Inflammatory macrophage treated with lipopolysaccharide for 1 hour (primary cell): ENCODE measurements at regions not wholly inside any gene's neighbourhood (a gene's known extent, or its start where the extent isn't known, plus 50 kb on each side); places are given as distances from the start of the nearest gene placed in this dataset.
"Not testable (repeated sequence)": the region's sequence is repeated elsewhere in the genome, so short reads cannot be mapped to it uniquely, and the experiment has no call there.

Experiments used
- DNase-seq, 2 donors: peaks; one replicate each; pipeline ENCODE4 v3.0.0-alpha.2; 2020 to 2022

- peak; percentile 35 for DNase-seq
These were observed 212.3 kb upstream of the FGF13 start for GRCh38 chrX:138923805-138924204.

- DNase-seq = no peak
These were observed 209.5 kb upstream of the FGF13 start for GRCh38 chrX:138921031-138921430.

- DNase-seq = no peak
These were observed 206.3 kb upstream of the FGF13 start for GRCh38 chrX:138917781-138918180.

DNA sequence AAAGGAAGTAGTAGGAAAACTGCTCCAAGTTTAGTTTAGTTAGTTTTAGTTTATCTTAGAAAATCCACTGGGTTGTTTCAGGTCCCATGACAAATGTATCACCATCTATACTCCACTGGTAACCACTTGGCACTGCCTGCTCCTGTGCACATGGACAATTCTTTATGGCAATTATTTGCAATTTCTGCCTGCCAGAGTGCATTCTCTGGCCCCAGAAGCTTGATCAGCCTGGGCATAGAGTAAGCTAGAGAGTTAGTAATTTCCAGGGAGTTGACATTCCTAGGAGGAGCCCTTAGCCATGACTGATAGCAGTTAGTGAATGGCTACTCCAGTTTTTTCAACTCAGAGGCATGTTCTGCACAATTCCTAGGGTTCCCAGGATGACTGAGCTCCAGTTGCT is 203.2 kb upstream of the FGF13 start:
- DNase-seq = no peak

- no peak for DNase-seq
These were observed 197.1 kb upstream of the FGF13 start for GRCh38 chrX:138908577-138908976.

GRCh38 chrX:138897621-138898492 is 186.3 kb upstream of the FGF13 start:
- DNase-seq = no peak

GRCh38 chrX:138890491-138890890 is 179.0 kb upstream of the FGF13 start:
- DNase-seq = no peak

DNA sequence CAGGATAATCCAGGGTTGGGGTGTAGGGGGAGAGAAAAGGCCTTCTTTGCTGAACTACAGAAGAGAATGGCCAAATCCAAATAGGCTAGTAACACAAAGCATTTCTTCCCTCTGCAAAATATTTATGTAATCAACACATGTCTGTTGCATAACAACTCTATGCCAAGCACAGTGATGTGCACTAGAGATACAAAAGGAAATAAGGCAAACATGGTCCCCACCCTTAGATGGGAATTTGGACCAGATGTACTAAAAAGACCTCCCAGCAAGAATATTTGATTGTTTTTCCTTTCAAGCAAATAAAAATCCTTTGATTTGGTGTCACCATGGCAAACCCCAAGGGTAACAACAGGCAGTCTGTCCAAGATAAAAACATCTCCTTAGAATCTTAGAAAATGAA is 177.6 kb upstream of the FGF13 start:
- DNase-seq = no peak

GRCh38 chrX:138886769-138887168 is 175.3 kb upstream of the FGF13 start:
- DNase-seq = no peak

GRCh38 chrX:138885886-138886285 is 174.4 kb upstream of the FGF13 start:
- no peak for DNase-seq

DNA sequence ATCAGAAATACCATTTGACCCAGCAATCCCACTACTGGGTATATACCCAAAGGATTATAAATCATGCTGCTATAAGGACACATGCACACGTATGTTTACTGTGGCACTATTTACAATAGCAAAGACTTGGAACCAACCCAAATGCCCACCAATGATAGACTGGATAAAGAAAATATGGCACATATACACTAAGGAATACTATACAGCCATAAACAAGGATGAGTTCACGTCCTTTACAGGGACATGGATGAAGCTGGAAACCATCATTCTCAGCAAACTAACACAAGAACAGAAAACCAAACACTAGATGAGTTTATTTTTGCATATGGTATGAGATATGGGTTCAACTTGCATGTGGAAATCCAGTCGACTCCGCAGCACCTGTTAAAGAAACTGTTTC is 168.8 kb upstream of the FGF13 start:
- not testable (repeated sequence) for DNase-seq

- DNase-seq = no peak
These were observed 166.2 kb upstream of the FGF13 start for GRCh38 chrX:138877746-138878145.

DNA sequence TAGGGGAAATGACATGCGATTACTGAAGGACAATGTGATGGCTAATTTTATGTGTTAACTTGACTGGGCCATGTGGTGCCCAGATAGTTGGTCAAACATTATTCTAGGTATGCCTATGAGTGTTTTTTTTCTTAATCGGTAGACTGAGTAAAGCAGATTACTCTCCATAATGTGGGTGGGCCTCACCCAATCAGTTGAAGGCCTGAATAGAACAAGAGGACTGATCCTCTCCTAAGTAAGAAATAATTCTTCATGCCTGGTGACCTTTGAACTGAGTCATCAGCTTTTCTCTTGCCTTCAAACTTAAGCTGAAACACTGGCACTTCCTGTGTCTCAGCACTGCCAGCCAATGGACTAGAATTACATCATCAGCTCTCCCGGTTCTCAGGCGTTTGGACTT is 164.0 kb upstream of the FGF13 start:
- no peak for DNase-seq

- no peak for DNase-seq
These were observed 162.9 kb upstream of the FGF13 start for GRCh38 chrX:138874271-138874935.

DNA sequence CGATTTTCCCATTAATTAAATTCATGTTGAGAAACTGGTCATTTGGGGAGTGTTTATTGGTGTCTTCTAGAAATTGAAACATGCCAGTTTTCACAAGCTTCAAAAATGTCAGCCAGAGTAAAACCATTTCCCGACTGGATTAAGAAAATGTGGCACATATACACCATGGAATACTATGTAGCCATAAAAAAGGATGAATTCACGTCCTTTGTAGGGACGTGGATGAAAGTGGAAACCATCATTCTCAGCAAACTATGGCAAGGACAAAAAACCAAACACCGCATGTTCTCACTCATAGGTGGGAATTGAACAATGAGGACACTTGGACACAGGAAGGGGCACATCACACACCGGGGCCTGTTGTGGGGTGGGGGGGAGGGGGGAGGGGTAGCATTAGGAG is 162.1 kb upstream of the FGF13 start:
- not testable (repeated sequence) for DNase-seq

- DNase-seq = no peak
These were observed 161.0 kb upstream of the FGF13 start for GRCh38 chrX:138872537-138872936.

DNA sequence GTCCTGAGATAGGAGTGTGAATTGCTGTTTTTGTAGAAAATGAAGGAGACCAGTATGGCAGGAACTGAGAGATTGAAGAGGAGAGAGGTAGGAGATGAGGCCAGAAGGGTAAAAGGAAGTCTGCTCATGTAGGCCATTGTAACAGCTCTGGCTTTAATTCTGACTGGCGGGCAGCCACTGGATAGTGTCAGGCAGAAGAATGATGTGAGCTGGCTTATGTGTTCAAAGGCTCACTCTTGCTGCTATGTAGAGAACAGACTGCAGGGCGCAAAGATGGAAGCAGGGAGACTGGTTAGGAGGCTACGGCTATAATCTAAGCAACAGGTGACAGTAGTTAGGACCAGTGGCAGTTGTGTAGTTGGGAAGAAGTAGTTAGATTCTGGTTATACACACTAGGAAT is 160.2 kb upstream of the FGF13 start:
- no peak for DNase-seq

DNA sequence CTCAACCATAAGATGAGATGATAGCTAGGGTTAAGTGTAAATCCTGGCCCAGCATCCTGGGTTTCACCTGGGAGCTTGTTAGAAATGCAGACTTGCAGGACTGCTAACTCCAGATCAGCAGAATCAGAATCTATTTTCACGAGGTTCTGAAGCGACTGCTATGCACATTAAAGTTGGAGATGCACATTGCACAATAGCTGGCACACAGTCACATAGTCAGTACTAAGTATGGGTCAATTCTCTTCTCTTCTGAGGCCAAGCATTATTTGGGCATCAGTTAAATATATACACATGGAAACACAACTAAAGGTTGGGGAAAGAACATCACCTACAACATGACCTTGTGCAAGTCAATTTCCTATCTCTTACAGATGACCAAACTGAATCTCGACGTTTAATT is 155.1 kb upstream of the FGF13 start:
- no peak for DNase-seq

- no peak for DNase-seq
These were observed 153.7 kb upstream of the FGF13 start for GRCh38 chrX:138865093-138865649.

DNA sequence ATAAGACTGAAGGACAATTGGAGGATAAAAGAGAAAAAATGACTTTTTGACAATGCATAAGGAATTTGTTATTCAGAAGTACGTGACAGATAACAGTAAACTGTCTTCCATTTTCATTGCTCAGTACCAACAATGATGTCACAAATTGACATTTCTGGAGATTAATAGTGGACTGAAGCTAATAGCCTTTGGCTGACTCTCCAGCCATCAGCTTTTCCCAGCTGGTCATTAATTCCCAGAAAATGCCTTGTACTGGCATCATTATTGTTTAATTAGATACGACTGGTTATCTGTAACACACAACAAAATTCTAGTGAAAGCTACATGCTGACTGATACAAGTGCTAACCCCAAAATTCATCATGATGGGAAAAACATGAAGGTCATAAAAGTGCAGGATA is 147.9 kb upstream of the FGF13 start:
- DNase-seq = no peak

DNA sequence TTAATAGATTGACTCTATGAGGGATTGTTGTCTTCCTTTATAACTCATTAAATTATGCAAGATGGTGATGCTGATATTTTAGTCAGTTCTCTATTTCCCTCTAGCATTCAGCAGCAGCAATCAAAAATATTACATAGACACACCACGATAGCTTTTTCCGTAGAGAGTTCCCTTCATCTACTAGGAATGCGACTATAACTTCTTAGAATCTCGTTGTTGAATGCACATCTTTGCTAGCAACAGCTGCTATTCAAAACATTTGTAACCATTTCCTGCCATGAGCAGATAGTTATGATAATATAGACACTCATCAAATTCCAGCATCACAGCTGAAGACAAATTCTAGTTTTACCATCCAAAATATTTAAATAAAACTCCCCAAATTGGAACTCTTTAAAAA is 147.4 kb upstream of the FGF13 start:
- DNase-seq = no peak

DNA sequence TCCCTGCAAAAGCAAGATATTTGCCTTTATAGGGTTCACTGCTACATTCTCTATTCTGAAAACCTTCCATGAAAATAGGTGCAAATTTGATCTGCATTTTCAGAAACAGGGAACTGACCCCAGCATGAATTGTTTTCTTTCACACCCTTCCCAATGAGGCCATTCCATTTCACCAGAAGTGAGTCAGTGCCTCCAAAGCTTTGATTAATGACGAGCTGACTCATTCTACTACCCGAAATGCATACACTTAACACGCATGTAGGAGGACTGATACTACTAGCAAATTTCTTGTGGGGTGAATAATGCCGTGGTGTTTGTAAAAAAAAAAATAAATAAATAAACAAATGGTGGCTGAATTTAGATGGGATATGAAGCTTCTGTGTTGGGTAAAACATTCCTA is 146.9 kb upstream of the FGF13 start:
- peak; percentile 3 to 16 for DNase-seq

GRCh38 chrX:138856881-138857604 is 145.5 kb upstream of the FGF13 start:
- no peak for DNase-seq

DNA sequence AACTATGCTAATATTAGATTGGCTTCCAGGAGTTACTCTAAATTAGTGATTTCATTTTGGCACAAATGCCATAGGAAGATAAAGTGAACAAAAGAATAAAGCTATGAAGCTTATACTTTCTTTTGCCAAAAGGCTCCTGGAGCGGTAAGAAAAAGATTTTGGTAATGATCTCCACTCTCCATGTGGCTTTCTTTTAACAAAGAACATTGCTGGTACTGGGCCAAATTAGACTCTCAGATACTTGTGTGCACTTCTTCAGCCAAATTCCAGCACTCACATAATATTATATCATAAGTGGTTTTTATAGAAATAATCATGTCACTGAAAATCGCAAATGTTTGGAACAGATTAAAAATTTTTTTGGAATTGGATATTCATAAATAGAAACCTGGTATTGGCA is 142.4 kb upstream of the FGF13 start:
- DNase-seq = no peak
